Left ventricle myocardium inferior (tissue), 1 donor: ENCODE measurements at regions not wholly inside any gene's neighbourhood (a gene's known extent, or its start where the extent isn't known, plus 50 kb on each side); places are given as distances from the start of the nearest gene placed in this dataset.

ENCODE experiments used
- DNase-seq: peaks from one replicate; pipeline ENCODE4 v3.0.0-alpha.2; 2020
- H3K27ac ChIP-seq: fragments of 200-600 bp; replicated peaks from 2 replicates; pipeline ENCODE4 v1.8.0; 2021
- H3K27me3 ChIP-seq: fragments of 200-600 bp; 2 replicates; pipeline ENCODE4 v1.8.0; 2021; ENCODE audit warnings: low read depth
- H3K36me3 ChIP-seq: fragments of 200-600 bp; 2 replicates; pipeline ENCODE4 v1.8.0; 2021
- H3K4me1 ChIP-seq: fragments of 200-600 bp; 2 replicates; pipeline ENCODE4 v1.8.0; 2021
- H3K4me3 ChIP-seq: fragments of 200-600 bp; 2 replicates; pipeline ENCODE4 v1.8.0; 2021; ENCODE audit warnings: mild to moderate bottlenecking, moderate library complexity
- H3K9me3 ChIP-seq: fragments of 200-600 bp; replicated peaks from 2 replicates; pipeline ENCODE4 v1.8.0; 2021
- intact Hi-C: fragments of 100-400 bp; cut with micrococcal nuclease; formaldehyde crosslinking; loops from one replicate; pipeline ENCODE4 v1.11.0; 2022
- TF ChIP-seq, protein P1 (sequence below): fragments of 200-600 bp; IDR thresholded peaks from 2 replicates; pipeline ENCODE4 v1.8.0; 2021; ENCODE audit warnings: antibody characterized with exemption, mild to moderate bottlenecking, borderline replicate concordance
- donor health status: DM: no; HTN: yes; CAD: no; lungs with severe emphysema.

GRCh38 chr1:239128541-239128940 is 257.8 kb upstream of the CHRM3 start:
- no peak for DNase-seq
- Histone ChIP-seq H3K4me1 (no peaks in the 10 kb centered on the region), H3K4me3 (no peak overlapping the region)

GRCh38 chr1:239126884-239127283 is 259.5 kb upstream of the CHRM3 start:
- H3K36me3 ChIP-seq, result no peaks in the 10 kb centered on the region
- H3K27me3 ChIP-seq, result no peaks in the 10 kb centered on the region
- no peak overlapping the region for H3K27ac ChIP-seq
- H3K9me3 ChIP-seq, result no peaks in the 10 kb centered on the region
- H3K4me1 ChIP-seq, result no peaks in the 10 kb centered on the region
- DNase-seq, result no peak
- intact Hi-C loops, result no loop called here
- H3K4me3 ChIP-seq, result no peak overlapping the region
- TF ChIP-seq, protein P1, sequence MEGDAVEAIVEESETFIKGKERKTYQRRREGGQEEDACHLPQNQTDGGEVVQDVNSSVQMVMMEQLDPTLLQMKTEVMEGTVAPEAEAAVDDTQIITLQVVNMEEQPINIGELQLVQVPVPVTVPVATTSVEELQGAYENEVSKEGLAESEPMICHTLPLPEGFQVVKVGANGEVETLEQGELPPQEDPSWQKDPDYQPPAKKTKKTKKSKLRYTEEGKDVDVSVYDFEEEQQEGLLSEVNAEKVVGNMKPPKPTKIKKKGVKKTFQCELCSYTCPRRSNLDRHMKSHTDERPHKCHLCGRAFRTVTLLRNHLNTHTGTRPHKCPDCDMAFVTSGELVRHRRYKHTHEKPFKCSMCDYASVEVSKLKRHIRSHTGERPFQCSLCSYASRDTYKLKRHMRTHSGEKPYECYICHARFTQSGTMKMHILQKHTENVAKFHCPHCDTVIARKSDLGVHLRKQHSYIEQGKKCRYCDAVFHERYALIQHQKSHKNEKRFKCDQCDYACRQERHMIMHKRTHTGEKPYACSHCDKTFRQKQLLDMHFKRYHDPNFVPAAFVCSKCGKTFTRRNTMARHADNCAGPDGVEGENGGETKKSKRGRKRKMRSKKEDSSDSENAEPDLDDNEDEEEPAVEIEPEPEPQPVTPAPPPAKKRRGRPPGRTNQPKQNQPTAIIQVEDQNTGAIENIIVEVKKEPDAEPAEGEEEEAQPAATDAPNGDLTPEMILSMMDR, result no peak

More at GRCh38 chr1:239128541-239128940, 257.8 kb upstream of the CHRM3 start:
- Histone ChIP-seq H3K27ac (no peak overlapping the region), H3K27me3 (no peaks in the 10 kb centered on the region), H3K36me3 (no peaks in the 10 kb centered on the region), H3K9me3 (no peaks in the 10 kb centered on the region)
- TF ChIP-seq, protein P1, result no peak
- intact Hi-C loops, result no loop called here

- Histone ChIP-seq H3K36me3 (no peaks in the 10 kb centered on the region), H3K27ac (no peak overlapping the region), H3K27me3 (no peaks in the 10 kb centered on the region), H3K4me3 (no peak overlapping the region), H3K4me1 (no peaks in the 10 kb centered on the region), H3K9me3 (peaks cover 4% of the 10 kb centered on the region)
- TF ChIP-seq, protein P1, result no peak
- DNase-seq, result no peak
- intact Hi-C loops, result no loop called here
These were observed 260.5 kb upstream of the CHRM3 start for GRCh38 chr1:239125893-239126292.

- no peak for DNase-seq
- Histone ChIP-seq H3K27ac (no peak overlapping the region), H3K4me3 (no peak overlapping the region), H3K9me3 (peaks cover 6% of the 10 kb centered on the region), H3K27me3 (no peaks in the 10 kb centered on the region), H3K4me1 (no peaks in the 10 kb centered on the region), H3K36me3 (no peaks in the 10 kb centered on the region)
- TF ChIP-seq, protein P1, result no peak
- intact Hi-C loops, result no loop called here
These were observed 261.3 kb upstream of the CHRM3 start for GRCh38 chr1:239125027-239125426.

DNA sequence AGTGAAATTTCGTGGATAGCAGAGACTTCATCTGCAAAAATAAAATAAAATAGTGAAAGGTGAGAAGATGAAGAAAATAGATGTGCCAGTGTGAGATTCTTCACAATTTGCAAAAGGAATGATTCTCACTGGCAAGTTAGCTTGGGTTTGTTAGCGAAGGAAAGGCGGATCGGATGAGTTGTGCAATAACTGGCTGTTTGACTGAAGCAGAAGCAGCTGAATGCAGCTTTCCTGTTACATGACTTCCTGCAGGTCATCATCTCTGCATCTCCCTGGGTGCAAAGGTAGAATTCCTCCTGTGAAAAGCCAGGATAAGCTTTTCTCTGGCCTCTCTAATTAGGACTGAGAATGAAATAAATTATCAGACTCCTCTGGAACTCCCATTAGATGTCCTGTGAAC is 263.1 kb upstream of the CHRM3 start:
- H3K36me3 ChIP-seq, result no peaks in the 10 kb centered on the region
- H3K27me3 ChIP-seq, result no peaks in the 10 kb centered on the region
- TF ChIP-seq, protein P1, result no peak
- no peak overlapping the region for H3K4me3 ChIP-seq
- no peaks in the 10 kb centered on the region for H3K4me1 ChIP-seq
- no peak for DNase-seq
- H3K27ac ChIP-seq, result no peak overlapping the region
- H3K9me3 ChIP-seq, result peaks cover 6% of the 10 kb centered on the region
- intact Hi-C loops, result no loop called here
